ENCODE measurements at regions not wholly inside any gene's neighbourhood (a gene's known extent, or its start where the extent isn't known, plus 50 kb on each side); places are given as distances from the start of the nearest gene placed in this dataset.

DNA sequence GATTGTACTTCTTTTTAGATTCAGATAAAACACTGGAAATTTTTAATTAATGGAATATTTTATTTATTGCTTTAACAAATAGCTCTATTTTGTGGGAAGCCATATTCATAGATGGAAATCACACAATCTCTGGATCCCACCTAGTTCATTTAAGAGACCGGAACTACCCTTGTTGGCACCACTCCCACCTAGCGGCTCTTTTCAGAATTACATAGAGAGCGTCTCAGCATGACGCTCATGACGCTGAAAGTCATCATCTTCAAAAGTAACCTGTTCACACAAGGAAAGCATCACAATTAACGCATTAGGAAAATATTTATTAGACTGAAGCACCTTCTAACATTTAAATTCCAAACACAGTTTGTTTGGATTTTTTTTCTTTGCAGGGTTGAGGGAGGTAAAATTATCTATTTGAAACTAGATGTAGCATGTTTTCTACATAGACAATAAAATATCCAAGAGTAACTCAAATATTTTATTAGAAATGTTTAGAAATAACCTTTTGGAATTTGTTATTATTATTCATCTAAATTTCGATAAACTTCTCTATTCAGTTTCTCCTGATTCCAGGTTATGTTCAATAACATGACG is 214.9 kb upstream of the ARRDC4 start:
- DNase-seq, result no peak

DNA sequence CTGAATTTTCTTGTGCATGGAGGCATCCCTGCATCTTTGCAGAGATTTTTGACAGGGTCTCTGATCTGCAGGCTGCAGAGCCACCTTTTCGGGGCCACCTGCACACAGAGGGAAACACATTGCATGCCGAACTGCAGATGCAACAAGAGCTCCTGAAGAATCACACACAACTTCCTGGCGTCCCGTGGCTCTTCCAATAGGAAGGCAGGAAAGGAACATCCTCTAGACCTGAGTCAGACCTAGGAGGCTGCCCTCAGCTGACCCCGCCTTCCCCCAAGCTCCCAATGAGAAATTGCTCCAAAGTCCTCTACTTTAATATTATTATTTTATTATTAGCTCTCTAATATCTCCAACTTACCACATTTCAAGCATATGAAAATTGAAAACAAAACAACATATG is 213.2 kb upstream of the ARRDC4 start:
- DNase-seq, result no peak

DNA sequence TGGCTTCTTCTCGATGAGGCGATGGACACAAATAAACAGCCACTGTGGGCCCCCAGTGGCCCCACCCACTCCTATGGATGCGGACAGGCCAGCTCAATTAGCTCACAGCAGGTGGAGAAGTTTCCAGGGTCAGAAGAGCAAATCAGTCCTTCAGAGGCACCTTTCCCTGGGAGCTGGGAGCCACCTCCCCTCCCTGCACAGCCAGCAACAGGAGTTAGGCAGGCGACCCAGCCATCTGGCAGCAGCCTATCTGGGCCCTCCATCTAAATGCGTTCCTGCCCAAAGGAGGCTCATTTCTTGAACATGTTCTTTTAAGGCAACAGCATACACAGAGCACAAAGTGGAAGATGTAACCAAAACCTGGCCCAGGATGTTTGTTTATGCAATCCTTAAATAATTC is 211.9 kb upstream of the ARRDC4 start:
- DNase-seq, result no peak

DNA sequence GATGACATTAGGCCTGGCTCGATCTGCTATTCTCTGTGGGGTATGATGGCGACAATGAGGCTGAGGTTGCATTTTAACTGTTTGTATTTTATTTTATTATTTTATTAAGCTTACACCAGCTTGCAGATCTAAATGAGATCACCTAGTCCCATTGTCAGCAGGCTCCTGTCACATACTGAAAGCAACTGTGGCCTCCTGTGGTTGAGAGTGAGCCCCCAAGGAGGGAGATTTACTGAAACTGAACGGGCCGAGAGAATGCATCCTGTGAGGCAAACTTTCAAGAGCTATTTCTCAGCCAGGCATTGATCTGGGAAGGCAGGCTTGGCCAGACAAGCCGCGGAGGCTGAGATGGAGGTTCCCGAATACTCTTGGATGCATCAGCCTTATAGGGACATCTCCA is 210.4 kb upstream of the ARRDC4 start:
- no peak for DNase-seq

DNA sequence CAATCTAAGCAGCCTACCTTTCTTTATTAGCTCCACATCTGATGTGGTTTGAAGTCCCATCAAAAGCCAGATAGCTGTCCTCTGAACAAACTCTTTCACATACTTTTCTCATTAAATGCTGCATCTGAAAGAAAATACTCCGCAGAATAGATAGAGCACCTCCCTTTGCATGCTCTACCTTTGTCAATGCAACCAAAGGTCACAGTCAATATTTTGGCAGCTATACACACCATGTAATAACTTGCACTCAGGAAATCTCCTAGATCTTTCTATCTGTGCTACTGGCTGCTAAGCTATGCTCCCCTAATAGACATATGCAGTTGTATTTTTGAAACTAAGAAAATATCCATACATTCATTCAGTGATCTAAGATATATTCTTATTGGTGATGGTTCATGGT is 204.8 kb upstream of the ARRDC4 start:
- no peak for DNase-seq

DNA sequence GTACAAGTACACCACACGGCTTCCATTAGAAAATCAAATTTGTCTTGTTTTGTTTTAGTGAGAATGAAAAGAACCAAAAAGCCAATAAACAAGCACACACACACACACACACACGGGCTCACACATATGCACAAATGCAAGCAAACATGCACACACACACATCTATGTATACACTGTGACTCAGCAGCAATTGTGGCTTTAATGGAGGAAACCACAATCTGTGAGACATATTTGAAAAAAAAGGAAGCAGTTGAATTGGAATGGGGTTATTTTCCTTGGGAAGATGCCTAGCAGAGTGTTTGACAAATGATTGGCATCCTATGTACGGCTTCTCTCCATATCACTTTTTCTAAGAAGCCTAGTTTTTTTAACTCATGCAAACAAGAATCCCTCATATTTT is 201.1 kb upstream of the ARRDC4 start:
- DNase-seq, result no peak

DNA sequence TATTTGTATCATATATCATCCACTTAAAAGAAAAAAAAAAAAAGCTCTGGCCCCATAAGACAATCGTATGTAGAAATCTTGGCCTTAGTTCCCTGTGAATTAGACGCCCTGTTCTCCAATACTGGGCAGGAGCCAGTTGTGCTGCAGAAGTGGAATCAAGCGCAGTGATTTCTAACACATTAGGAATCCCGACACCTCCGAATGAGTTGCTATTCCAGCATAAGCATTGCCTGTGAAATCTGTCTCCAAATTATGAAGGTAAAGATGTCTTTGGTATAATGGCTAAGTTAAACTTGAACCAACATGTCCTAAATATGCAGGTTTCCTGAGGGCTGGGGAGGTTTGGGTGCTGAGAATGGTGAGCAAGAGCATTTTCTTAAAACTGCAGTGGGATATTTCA is 199.4 kb upstream of the ARRDC4 start:
- DNase-seq, result no peak

DNA sequence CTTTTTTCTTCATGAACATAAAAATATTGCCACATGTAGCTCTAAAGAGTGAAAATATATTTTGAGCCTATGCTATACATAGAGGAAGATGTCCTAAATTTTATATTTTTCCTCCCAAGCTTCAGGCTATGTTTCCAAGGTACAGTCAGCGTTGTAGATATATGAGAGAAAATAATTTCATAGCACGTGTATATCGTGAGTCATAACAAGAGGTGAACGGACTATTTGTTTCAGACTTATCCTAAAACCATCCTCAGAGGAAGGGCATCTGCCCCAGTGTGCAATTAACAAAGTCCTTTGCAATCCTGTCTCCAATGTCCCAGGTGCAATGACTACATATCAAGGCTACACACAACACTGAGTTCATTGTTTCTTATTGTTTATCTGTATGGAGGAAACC is 177.3 kb upstream of the ARRDC4 start:
- no peak for DNase-seq

DNA sequence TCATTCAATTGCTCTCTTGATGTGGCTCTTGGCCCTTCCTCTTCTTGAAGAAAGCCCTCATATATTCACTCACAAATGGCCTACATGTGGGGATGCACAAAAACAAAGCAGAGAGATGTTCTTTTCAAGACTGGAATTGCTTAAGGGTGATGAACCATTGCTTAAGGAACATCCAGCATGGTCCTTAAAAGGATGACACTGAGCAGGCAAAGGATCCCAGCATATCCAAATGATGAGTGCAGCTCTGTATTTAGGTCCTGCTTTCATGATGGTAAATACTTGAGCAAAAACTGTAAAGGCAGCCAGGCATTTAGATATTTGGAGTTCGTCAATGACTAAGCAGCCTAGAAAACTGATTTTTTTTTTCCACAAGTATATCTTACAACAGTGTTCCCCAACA is 173.8 kb upstream of the ARRDC4 start:
- no peak for DNase-seq

DNA sequence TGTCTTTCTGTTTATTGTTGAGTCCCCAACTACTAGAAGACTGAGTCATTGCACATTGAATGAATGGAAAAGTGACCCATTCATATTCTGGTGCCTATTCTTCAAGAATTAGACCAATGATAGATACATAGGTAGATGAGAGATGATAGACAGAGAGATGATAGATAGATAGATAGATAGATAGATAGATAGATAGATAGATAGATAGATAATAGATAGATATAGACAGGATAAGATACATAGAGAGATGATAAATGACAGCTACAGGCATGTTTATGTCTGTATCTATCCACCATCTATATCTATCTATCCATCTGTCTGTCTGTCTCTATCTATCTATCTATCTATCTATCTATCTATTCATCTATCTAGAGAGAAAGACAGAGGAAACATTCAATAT is 170.3 kb upstream of the ARRDC4 start:
- DNase-seq, result no peak

DNA sequence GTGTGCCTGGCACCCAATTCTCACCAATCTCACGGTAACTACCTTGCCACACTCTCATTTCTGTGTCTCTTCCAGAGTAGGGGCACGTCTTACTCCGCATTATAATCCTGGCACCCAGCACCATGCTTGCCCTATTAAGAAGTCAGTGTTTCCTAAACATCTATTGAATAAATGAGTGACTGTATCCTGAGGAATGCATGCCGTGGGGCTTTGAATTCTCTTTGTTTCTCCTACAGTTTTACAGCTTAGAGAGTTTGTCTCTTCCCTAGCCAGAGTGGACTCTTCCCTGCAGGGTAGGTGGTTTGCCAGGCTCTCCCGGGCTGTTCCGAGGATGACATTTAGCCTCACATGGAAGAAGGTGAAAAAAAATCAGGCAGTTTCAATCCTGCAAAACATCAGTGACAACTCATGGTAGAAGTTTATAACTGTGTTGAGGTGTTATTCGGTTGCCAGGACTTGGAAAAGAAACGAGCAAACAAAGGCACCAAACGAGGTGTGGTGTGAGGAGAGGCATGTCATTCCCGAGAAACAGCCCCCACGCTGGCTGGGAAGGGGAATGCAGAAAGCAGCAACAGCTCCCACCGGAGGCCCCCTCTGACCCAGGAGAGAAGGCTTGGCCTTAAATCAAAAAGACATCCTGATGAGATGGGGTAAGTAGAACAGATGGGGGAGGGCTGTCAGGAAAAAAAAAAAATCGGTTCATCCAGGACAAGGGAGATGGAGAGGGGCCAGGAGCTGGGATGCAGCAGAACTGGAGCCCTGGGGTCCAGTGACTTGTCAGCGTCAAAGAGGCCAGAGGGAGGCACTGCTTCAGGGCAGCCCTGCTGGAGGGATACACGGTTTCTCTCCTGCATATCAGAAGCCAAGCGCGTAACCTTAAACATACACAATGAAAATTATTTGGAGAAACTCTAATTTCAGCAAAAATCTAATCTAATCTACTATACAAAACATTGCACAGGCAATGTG is 168.4 kb upstream of the ARRDC4 start:
- no peak for DNase-seq

DNA sequence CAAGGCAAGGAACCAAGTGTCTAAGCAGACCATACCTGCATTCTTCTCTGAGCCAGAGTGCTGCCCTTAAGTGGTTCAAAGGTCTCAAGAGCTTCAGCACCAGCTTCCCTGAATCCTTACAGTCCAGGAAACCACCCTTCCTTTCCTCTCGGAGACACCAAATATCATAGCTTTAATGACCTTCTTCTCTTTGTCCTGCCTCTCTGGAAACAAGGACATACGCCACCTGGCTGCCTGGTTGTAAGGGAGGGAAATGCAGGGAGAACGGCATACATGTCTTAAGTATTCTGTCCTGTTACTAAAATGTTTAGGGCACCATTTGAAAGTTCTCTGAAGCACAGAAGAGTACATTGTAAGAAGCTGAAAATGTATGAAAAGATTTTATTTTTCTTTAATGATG is 155.6 kb upstream of the ARRDC4 start:
- DNase-seq, result no peak

DNA sequence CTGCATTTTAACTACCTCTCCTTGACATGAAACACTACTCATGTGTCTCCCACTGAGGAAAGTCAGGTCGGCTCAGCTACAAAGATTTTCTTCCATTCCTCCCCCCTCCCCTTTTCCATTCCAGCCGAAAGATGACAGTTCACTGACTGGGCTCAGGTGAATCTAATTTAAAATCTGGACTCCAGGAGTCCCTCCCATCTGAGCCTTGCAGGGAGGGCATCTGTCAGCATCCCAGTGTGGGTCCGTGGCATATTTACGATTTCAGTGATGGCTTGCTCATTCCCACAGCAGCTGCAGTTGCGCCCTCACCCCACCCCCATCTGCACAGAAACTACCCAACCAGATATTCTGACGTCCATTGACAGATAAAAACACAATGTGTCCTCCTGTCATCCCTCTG is 153.7 kb upstream of the ARRDC4 start:
- no peak for DNase-seq

DNA sequence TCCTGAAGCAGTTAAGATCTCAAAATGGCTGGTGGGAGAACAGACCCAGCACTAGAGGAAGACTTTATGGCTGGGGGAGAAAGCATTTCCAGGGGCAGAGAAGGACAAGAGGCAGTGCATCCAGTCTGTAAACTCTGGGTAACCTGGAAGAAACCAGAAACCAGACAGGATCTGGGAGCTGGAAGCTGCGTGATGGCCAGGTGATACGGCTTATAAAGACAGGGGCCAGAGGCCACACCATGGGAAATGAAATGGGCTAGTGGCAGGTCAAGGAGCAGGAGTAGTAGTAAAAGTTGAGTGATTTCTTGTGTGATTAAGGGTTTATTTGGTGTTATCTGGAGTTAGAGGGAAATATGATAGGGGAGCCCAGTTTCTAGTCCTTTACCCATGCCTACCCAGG is 144.7 kb upstream of the ARRDC4 start:
- DNase-seq, result no peak

DNA sequence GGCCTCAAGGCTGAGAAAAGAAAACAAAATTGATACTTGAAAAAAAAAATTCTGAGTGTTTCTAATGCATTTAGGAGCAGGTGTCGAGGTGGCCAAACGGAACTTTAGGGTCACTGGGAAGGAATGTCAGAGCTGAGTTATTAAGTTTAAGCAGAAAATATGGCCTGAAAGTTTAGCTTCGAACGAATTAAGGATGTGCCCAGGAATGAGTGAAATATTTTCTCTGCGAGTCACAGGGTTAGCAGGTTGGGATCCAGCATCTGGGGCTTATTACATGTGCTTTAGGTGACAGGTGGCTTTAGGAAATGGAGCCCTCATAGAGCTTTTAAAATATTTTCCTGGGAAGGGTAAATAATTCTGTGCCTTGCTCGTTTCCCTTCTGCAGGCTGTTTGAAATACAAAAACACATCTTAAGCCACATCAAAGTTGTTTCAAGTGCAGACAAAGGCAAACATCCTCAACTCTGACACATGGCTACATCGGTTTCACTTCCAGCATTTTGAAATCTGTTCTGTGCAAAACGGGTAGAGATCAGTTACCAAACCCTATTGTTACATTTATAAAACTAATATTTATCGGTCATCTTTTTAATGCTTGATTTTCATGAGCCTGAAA is 143.1 kb upstream of the ARRDC4 start:
- DNase-seq, result no peak

DNA sequence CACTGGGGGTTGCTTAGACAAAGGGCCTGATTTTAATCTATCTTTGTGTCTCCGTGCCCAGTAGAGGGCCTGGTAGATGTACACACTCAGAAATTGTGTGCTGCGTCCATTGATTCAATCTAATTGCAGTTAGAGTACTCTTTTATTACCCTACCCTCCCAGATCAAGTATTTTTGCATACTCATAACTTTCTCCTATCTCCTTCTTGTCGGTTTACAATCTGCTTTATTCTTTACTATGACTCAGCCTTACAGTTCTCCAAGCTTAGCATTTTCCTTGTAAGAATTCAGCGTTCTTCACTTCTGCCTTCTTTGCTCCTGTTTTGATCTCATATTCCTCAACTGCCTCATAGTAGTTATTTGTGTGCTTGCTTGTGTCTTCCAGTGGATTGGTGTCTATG is 124.5 kb upstream of the ARRDC4 start:
- no peak for DNase-seq

DNA sequence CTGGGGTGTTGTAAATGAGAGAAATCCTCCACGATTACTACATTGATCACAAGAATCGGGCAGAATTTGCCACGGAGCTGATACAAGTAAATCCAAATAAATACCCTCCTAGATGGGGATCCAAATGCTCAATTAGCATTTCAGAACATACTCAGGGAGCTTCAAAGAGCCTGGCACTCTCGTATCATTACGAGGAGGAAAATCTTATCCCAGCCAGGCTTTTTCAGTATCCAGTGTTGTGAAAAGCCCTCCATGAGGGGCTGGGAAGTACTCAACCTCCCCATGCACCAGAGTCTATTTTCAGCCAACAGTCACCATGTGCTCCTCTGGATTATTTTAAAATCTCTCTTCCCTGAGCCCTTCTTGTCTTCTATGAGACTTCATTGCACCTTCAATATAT is 122.6 kb upstream of the ARRDC4 start:
- DNase-seq, result no peak

DNA sequence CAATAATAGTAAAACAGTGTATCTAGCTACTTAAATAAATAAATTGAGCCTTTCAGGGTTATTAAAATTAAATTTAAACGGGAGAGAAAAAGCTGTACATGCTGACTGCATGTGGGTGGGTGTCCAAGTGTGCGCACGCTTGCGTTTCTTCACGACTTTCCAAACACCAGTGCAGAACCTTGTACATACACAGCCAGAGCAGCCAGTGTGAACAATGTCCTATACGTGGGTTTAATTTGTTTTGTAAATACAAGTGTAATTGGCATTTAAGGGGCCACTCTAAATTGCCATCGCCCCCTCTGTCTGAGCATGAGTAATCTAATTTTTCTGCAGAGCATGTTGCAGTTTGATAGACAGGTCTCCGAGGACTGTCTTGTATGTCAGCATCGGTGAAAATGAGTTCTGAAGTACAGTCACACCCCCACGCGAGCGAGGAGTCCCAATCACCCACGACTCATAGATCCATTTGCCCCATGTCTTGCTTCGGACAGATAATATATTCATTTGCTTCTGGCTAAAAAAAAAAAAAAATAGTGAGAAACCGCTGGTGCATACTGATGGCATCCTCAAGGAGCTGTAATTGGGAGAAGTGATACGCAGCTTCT is 121.8 kb upstream of the ARRDC4 start:
- no peak for DNase-seq

DNA sequence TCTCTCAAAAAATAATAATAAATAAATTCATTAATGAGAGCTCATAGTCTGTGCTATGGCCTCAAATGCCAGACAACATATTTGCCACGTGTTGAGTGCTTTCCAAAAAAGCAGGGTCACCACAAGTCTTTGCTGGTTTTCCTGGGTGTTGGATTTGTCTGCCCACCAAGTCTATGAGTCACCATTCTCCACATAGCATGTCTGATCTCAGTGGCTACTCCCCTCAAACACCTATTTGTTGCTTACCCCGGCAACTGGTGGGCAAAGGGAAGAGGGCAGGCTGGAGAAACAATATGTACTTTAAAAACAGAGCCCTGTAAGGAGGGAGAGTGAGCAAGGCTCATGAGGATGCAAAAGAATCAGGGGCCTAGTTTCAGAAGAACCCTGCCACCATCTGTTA is 120.0 kb upstream of the ARRDC4 start:
- DNase-seq, result no peak

DNA sequence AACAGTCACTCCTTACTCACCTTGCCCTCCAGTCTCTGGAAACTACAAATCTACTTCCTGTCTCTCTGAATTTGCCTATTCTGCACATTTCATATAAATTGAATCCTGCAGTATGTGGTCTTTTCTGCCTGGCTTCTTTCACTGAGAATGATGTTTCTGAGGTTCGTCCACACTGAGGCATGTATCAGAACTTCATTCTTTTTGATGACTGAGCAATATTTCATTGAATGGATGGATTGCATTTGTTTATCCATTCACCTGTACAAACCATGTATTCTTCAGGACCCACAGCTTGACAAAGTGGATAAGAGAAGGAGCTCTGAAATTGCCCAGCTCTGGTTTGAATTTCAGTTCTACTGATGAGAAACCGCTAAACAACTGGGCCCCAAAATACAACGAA is 118.9 kb upstream of the ARRDC4 start:
- DNase-seq, result no peak

DNA sequence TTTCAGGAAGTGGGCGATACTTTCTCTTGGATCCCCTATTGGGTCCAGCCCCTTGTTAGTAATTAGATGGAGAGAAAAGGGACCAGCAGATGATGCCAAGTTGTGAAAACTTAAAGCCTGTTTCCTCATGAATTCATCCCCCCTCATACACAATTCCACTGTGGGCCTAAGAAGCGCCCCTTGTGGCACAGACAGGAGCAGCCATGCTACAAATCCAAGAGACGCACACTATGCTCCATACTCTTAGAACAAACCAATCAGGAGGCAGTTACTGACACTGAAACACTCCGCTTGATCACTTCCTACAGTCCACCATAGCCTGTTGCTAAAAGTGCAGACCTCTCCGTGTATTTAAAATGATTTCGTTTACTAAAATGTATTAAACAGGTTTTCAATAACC is 111.3 kb upstream of the ARRDC4 start:
- DNase-seq, result no peak

DNA sequence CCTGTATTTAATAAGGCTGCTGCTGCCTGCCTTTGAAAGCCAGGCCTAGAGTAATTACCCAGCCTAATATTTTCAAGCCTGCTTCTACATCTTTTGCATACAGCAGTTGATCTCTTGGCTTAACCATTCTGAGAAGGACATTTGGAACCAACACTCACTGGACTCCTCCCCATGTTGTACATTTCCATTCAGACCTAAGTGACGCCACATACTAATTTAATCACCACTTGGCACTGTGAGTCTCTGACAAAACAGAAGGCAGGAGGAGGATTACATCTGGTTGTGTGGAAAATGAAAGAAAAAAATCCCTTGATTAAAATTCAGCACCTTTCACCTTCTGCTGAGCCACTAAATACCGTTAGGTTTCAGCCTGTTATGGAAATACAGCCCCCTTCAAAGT is 102.2 kb upstream of the ARRDC4 start:
- DNase-seq, result no peak

DNA sequence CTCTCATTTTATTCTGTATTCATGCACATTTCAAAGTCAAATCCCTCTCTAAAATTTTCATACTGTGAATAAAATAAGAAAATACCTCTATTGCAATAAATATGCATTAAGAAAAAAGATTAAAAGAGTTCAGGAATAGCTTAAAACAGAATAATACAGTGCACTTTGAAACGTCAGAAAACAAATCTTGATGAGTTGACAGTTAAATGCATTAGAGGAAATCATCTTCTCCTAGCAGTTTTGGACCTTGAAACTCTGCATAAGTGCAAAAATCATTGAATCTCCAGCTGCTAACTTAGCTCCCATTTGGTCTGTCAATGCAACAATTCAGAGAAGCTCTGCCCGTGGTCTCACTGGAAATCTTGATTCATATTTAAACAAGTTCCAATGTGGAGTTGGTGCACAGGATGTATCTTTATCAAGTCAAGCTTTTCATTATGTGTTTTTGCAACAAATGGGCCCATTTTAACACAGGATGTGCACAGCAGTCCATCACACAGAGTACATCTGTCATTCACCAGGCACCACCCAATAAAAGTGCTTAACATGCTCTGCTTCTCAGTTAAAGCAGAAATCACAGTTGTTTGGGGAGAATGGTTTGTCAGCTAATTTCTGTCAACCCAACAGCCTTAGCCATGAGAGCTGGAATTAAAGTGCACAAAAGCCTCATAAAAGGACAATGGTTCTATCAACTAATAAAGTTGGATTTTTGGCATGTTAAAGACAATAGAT is 98.8 kb upstream of the ARRDC4 start:
- no peak for DNase-seq
